WI38 (cell line): ENCODE measurements at regions not wholly inside any gene's neighbourhood (a gene's known extent, or its start where the extent isn't known, plus 50 kb on each side); places are given as distances from the start of the nearest gene placed in this dataset.

Experiments used
- H3K4me3 ChIP-seq: 2 replicates; pipeline ENCODE4 v1.5.1; 2011; ENCODE audit warnings: low read depth, mild to moderate bottlenecking, control low read depth, low read length
- TF ChIP-seq, protein P1 (sequence below): IDR thresholded peaks from 2 replicates; pipeline ENCODE4 v1.5.1; 2012; ENCODE audit warnings: low read depth, mild to moderate bottlenecking, control low read depth, low read length

GRCh38 chr20:48467622-48468021, 360.2 kb downstream of the PREX1 start:
- H3K4me3 ChIP-seq, result no peak overlapping the region
- TF ChIP-seq, protein P1, sequence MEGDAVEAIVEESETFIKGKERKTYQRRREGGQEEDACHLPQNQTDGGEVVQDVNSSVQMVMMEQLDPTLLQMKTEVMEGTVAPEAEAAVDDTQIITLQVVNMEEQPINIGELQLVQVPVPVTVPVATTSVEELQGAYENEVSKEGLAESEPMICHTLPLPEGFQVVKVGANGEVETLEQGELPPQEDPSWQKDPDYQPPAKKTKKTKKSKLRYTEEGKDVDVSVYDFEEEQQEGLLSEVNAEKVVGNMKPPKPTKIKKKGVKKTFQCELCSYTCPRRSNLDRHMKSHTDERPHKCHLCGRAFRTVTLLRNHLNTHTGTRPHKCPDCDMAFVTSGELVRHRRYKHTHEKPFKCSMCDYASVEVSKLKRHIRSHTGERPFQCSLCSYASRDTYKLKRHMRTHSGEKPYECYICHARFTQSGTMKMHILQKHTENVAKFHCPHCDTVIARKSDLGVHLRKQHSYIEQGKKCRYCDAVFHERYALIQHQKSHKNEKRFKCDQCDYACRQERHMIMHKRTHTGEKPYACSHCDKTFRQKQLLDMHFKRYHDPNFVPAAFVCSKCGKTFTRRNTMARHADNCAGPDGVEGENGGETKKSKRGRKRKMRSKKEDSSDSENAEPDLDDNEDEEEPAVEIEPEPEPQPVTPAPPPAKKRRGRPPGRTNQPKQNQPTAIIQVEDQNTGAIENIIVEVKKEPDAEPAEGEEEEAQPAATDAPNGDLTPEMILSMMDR, result no peak

GRCh38 chr20:48465271-48465670, 362.5 kb downstream of the PREX1 start:
- TF ChIP-seq, protein P1, result no peak
- H3K4me3 ChIP-seq, result no peak overlapping the region

GRCh38 chr20:48463916-48464315, 363.9 kb downstream of the PREX1 start:
- TF ChIP-seq, protein P1, result no peak
- no peak overlapping the region for H3K4me3 ChIP-seq

GRCh38 chr20:48463096-48463720, 364.6 kb downstream of the PREX1 start:
- TF ChIP-seq, protein P1, result no peak
- H3K4me3 ChIP-seq, result no peak overlapping the region

DNA sequence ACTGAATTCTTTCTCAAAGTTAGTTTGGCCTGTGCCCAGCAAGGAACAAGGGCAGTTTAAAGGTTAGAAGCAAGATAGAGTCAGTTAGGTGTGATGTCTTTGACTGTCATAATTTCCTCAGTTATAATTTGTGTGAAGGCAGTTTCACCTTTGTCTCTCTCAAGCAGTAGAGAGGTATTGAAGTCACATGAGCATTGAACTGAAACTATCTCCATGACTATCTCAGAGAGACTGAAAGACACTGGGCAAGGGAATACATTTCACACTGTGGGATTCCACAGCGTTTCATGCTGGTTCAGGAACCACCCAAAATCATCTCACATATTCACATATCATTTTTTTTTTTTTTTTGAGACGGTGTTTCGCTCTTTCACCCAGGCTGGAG, 366.1 kb downstream of the PREX1 start:
- TF ChIP-seq, protein P1, result no peak
- H3K4me3 ChIP-seq, result no peak overlapping the region

DNA sequence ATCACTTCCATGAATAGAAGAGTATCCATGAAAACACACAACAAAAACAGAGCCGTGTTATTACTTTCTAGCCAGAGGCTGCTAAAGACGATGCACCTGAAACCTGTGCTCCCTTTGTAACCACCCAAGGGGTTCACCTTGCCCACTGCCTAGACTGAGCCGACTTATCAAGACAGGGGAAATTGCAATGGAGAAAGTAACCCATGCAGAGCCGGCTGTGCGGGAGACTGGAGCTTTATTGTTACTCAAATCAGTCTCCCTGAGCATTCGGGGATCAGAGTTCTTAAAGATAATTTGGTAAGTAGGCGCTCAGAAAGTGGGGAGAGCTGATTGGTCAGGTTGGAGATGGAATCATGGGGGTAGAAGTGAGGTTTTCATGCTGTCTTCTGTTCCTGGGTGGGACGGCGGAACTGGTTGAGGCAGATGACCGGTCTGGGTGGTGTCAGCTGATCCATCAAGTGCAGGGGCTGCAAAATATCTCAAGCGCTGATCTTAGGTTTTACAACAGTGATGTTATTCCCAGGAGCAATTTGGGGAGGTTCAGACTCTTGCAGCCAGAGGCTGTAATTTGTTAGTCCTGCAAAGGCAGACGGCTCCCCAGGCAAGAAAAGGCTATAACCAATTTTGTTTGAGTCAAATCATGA, 366.6 kb downstream of the PREX1 start:
- TF ChIP-seq, protein P1, result no peak
- H3K4me3 ChIP-seq, result no peak overlapping the region

- TF ChIP-seq, protein P1, result no peak
- no peak overlapping the region for H3K4me3 ChIP-seq
These were observed 367.1 kb downstream of the PREX1 start for GRCh38 chr20:48460681-48461080.
